SK-N-SH (cell line): ENCODE measurements at regions not wholly inside any gene's neighbourhood (a gene's known extent, or its start where the extent isn't known, plus 50 kb on each side); places are given as distances from the start of the nearest gene placed in this dataset.

Source experiments
- CTCF ChIA-PET: fragments of 300-600, 350-600 bp; formaldehyde crosslinking; extraction: SDS; loops from one replicate; lab custom pipeline; 2021; lab: Yijun Ruan, JAX
- POLR2A ChIA-PET: fragments of 350-600 bp; sonication (Branson Sonifier 250); formaldehyde crosslinking; extraction: SDS; loops from one replicate; lab custom pipeline; 2020; ENCODE audit warnings: antibody characterized with exemption, inconsistent platforms; lab: Yijun Ruan, JAX
- DNase-seq: peaks from one replicate; pipeline ENCODE4 v3.0.0; 2012
- H2AFZ ChIP-seq: fragments of 200-600 bp; sonication (generic); 2 replicates; pipeline ENCODE4 v1.8.1; 2016; ENCODE audit warnings: antibody characterized with exemption, mild to moderate bottlenecking, low read depth
- H3F3A ChIP-seq: fragments of 200-600 bp; sonication (generic); replicated peaks from 2 replicates; pipeline ENCODE3; 2016; ENCODE audit warnings: antibody characterized with exemption, mild to moderate bottlenecking; ENCODE audit not compliant: insufficient read depth
- H3K27ac ChIP-seq, 2 experiments: fragments of 200-500 bp in 1 of 2; fragments of 200-600 bp in 1 of 2; sonication (Bioruptor generic) in 1 of 2; sonication (generic), shearing (Covaris generic) in 1 of 2; 2 replicates each; pipeline versions ENCODE4 v1.5.1 to v1.6.1; 2014 to 2016; ENCODE audit warnings: low read depth in 2 of 2, inconsistent platforms in 1 of 2, low read length in 1 of 2, mild to moderate bottlenecking in 1 of 2, mixed read lengths in 1 of 2
- H3K27me3 ChIP-seq: fragments of 200-600 bp; sonication (generic), shearing (Covaris generic); 2 replicates; pipeline ENCODE4 v1.6.1; 2016; ENCODE audit warnings: mixed run types; ENCODE audit not compliant: insufficient read depth
- H3K36me3 ChIP-seq, 2 experiments: fragments of 200-500 bp in 1 of 2; fragments of 200-600 bp in 1 of 2; sonication (Bioruptor generic) in 1 of 2; sonication (generic) in 1 of 2; replicated peaks in 1 of 2; 2 replicates each; pipeline versions ENCODE3 to v1.5.1; 2014 to 2016; ENCODE audit warnings: low read length in 1 of 2, mild to moderate bottlenecking in 1 of 2; ENCODE audit not compliant: insufficient read depth in 2 of 2, control insufficient read depth in 1 of 2
- H3K4me1 ChIP-seq, 2 experiments: fragments of 200-500 bp in 1 of 2; fragments of 200-600 bp in 1 of 2; sonication (Bioruptor generic) in 1 of 2; sonication (generic), shearing (Covaris generic) in 1 of 2; 2 replicates each; pipeline versions ENCODE4 v1.5.1 to v1.6.1; 2014 to 2016; ENCODE audit warnings: low read depth in 1 of 2, low read length in 1 of 2, mixed run types in 1 of 2; ENCODE audit not compliant: insufficient read depth in 2 of 2, control insufficient read depth in 1 of 2
- H3K4me2 ChIP-seq: fragments of 200-600 bp; sonication (generic), shearing (Covaris generic); 2 replicates; pipeline ENCODE4 v1.6.1; 2017; ENCODE audit warnings: mixed run types
- H3K4me3 ChIP-seq, 2 experiments: fragments of 200-500 bp in 1 of 2; fragments of 200-600 bp in 1 of 2; sonication (Bioruptor generic) in 1 of 2; sonication (generic), shearing (Covaris generic) in 1 of 2; 2 replicates each; pipeline versions ENCODE4 v1.5.1 to v1.8.1; 2014 to 2016; ENCODE audit warnings: low read depth in 2 of 2, inconsistent platforms in 1 of 2, low read length in 1 of 2, mild to moderate bottlenecking in 1 of 2, mixed read lengths in 1 of 2, moderate library complexity in 1 of 2
- H3K79me2 ChIP-seq: fragments of 200-600 bp; sonication (generic); 2 replicates; pipeline ENCODE4 v1.8.1; 2017; ENCODE audit warnings: mild to moderate bottlenecking; ENCODE audit not compliant: insufficient read depth
- H3K9ac ChIP-seq: fragments of 200-600 bp; sonication (generic); 2 replicates; pipeline ENCODE4 v1.6.1; 2017; ENCODE audit warnings: mixed run types
- H3K9me2 ChIP-seq: fragments of 200-600 bp; sonication (generic); 2 replicates; pipeline ENCODE4 v1.6.1; 2017; ENCODE audit warnings: mixed run types
- H3K9me3 ChIP-seq: fragments of 200-600 bp; sonication (generic); 2 replicates; pipeline ENCODE4 v1.6.1; 2017; ENCODE audit warnings: mixed run types, mild to moderate bottlenecking, moderate library complexity
- H4K20me1 ChIP-seq: fragments of 200-600 bp; sonication (generic); 2 replicates; pipeline ENCODE4 v1.6.1; 2017; ENCODE audit warnings: mild to moderate bottlenecking, mixed run types; ENCODE audit not compliant: insufficient read depth
- EP300 ChIP-seq, 2 experiments: IDR thresholded peaks; 2 replicates each; pipeline versions ENCODE4 v1.4.0 to v1.6.1; 2012; ENCODE audit warnings: borderline replicate concordance in 1 of 2, low read depth in 1 of 2, low read length in 1 of 2
- EZH2phosphoT487 ChIP-seq: fragments of 200-600 bp; sonication (generic); IDR thresholded peaks from 2 replicates; pipeline ENCODE4 v1.6.1; 2017; ENCODE audit warnings: low read depth, mixed run types, mild to moderate bottlenecking, antibody characterized with exemption, moderate library complexity, borderline replicate concordance
- FOSL2 ChIP-seq: IDR thresholded peaks from 2 replicates; pipeline ENCODE4 v1.4.0; 2012; ENCODE audit warnings: low read depth, mild to moderate bottlenecking, moderate library complexity, borderline replicate concordance
- JUND ChIP-seq: IDR thresholded peaks from 2 replicates; pipeline ENCODE4 v1.4.0; 2012
- MXI1 ChIP-seq: IDR thresholded peaks from 2 replicates; pipeline ENCODE4 v1.6.1; 2012; ENCODE audit warnings: mild to moderate bottlenecking, low read depth, low read length, improper control_type of control experiment
- NRF1 ChIP-seq: IDR thresholded peaks from 2 replicates; pipeline ENCODE4 v1.6.1; 2012; ENCODE audit warnings: low read depth, mild to moderate bottlenecking, low read length
- RFX5 ChIP-seq: IDR thresholded peaks from 2 replicates; pipeline ENCODE4 v1.6.1; 2012; ENCODE audit warnings: mild to moderate bottlenecking, improper control_type of control experiment, low read length
- SIN3A ChIP-seq: IDR thresholded peaks from 2 replicates; pipeline ENCODE4 v1.6.1; 2012; ENCODE audit warnings: low read depth, mild to moderate bottlenecking, low read length, moderate library complexity, borderline replicate concordance
- YY1 ChIP-seq: IDR thresholded peaks from 2 replicates; pipeline ENCODE4 v1.4.0; 2012; ENCODE audit warnings: low read depth, mild to moderate bottlenecking
- WGBS: methylation state at CpG from one replicate; pipeline ENCODE4 v1.1.6; 2017; ENCODE audit warnings: low lambda C conversion rate; 5-methylcytosine and 5-hydroxymethylcytosine counted together
- TF ChIP-seq, protein P1 (sequence below): IDR thresholded peaks from 2 replicates; pipeline ENCODE4 v1.6.1; 2012; ENCODE audit warnings: mild to moderate bottlenecking, low read depth, low read length, moderate library complexity
- TF ChIP-seq, protein P2 (sequence below): IDR thresholded peaks from 2 replicates; pipeline ENCODE4 v1.4.0; 2012; ENCODE audit warnings: low read depth, borderline replicate concordance

DNA sequence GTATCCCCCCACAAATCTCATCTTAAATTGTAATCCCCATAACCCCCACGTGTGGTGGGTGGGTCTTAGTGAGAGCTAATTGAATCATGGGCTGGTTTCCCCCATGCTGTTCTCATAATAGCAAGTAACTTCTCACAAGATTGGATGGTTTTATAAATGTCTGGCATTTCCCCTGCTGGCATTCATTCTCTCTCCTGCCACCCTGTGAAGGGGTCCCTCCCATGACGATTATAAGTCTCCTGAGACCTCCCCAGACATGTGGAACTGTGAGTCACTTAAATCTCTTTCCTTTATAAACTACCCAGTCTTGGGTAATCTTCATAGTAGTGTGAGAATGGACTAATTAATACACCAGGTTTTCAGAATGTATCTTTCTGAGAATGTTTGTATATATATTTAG, 1159.4 kb downstream of the FAM181B start:
- ChIA-PET CTCF (no interaction called here), POLR2A (no interaction called here)
- H3K9me2 ChIP-seq: no peaks in the 10 kb centered on the region
- no peaks in the 10 kb centered on the region for H3F3A ChIP-seq
- no peak overlapping the region for H3K4me3 ChIP-seq
- no peaks in the 10 kb centered on the region for H3K9me3 ChIP-seq
- H2AFZ ChIP-seq: no peak overlapping the region
- H3K4me2 ChIP-seq: no peak overlapping the region
- H3K36me3 ChIP-seq: no peaks in the 10 kb centered on the region
- H3K27me3 ChIP-seq: no peaks in the 10 kb centered on the region
- no peaks in the 10 kb centered on the region; a peak in 1 of 4 replicates for H3K4me1 ChIP-seq
- TF ChIP-seq FOSL2 (no peak), EZH2phosphoT487 (no peak), SIN3A (no peak), YY1 (no peak), NRF1 (no peak), EP300 (IDR thresholded peaks at IDR 0.05; ENCODE audit: borderline replicate concordance in 1 of 2, low read depth in 1 of 2, low read length in 1 of 2) (no peak), JUND (no peak)
- TF ChIP-seq, protein P1, sequence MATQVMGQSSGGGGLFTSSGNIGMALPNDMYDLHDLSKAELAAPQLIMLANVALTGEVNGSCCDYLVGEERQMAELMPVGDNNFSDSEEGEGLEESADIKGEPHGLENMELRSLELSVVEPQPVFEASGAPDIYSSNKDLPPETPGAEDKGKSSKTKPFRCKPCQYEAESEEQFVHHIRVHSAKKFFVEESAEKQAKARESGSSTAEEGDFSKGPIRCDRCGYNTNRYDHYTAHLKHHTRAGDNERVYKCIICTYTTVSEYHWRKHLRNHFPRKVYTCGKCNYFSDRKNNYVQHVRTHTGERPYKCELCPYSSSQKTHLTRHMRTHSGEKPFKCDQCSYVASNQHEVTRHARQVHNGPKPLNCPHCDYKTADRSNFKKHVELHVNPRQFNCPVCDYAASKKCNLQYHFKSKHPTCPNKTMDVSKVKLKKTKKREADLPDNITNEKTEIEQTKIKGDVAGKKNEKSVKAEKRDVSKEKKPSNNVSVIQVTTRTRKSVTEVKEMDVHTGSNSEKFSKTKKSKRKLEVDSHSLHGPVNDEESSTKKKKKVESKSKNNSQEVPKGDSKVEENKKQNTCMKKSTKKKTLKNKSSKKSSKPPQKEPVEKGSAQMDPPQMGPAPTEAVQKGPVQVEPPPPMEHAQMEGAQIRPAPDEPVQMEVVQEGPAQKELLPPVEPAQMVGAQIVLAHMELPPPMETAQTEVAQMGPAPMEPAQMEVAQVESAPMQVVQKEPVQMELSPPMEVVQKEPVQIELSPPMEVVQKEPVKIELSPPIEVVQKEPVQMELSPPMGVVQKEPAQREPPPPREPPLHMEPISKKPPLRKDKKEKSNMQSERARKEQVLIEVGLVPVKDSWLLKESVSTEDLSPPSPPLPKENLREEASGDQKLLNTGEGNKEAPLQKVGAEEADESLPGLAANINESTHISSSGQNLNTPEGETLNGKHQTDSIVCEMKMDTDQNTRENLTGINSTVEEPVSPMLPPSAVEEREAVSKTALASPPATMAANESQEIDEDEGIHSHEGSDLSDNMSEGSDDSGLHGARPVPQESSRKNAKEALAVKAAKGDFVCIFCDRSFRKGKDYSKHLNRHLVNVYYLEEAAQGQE: no peak
- TF ChIP-seq, all 33 proteins: peak for 0
- Histone ChIP-seq H3K79me2 (no peaks in the 10 kb centered on the region), H4K20me1 (no peaks in the 10 kb centered on the region), H3K9ac (no peak overlapping the region), H3K27ac (no peak overlapping the region)
- WGBS: 4% methylated on average over 2 of the region's 2 CpGs
- no peak for DNase-seq

DNA sequence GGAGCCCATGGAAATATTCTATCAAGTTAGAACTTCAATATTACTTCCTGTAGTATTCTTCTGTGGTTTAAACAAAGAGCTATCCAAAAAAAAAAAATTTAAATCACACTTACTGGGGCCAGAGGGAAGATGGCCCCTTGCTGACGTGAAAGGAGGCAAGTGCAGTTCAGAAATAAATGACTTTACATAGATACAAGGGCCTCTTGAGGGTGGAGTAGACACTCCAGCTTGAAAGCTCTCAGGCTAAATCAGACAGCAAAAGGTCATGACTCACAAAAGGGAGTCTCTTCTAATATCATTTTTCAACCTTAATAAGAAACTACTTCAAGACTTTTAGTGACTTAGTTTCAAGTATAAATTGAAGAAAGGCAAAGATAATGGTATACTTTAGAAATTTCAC, 1160.3 kb downstream of the FAM181B start:
- WGBS: 0% methylated on average over 1 of the region's 1 CpG
- ChIA-PET CTCF (no interaction called here), POLR2A (no interaction called here)
- H3K4me1 ChIP-seq: no peaks in the 10 kb centered on the region; a peak in 1 of 4 replicates
- no peaks in the 10 kb centered on the region for H3K79me2 ChIP-seq
- no peak overlapping the region for H3K9ac ChIP-seq
- no peak overlapping the region for H2AFZ ChIP-seq
- no peaks in the 10 kb centered on the region for H3K9me3 ChIP-seq
- no peak overlapping the region for H3K4me3 ChIP-seq
- H3K4me2 ChIP-seq: no peak overlapping the region
- no peak for DNase-seq
- H3F3A ChIP-seq: no peaks in the 10 kb centered on the region
- H3K27ac ChIP-seq: no peak overlapping the region
- TF ChIP-seq, protein P2, sequence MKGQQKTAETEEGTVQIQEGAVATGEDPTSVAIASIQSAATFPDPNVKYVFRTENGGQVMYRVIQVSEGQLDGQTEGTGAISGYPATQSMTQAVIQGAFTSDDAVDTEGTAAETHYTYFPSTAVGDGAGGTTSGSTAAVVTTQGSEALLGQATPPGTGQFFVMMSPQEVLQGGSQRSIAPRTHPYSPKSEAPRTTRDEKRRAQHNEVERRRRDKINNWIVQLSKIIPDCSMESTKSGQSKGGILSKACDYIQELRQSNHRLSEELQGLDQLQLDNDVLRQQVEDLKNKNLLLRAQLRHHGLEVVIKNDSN: no peak
- no peak for TF ChIP-seq RFX5
- no peak for TF ChIP-seq MXI1
- no peaks in the 10 kb centered on the region for H4K20me1 ChIP-seq
- no peaks in the 10 kb centered on the region for H3K27me3 ChIP-seq
- no peaks in the 10 kb centered on the region for H3K9me2 ChIP-seq
- no peaks in the 10 kb centered on the region for H3K36me3 ChIP-seq
